ENCODE measurements at regions not wholly inside any gene's neighbourhood (a gene's known extent, or its start where the extent isn't known, plus 50 kb on each side); places are given as distances from the start of the nearest gene placed in this dataset.

- DNase-seq (ENCODE audit: low spot score), result peak; percentile 22
Measured at GRCh38 chrX:8971116-8971515, 62.8 kb downstream of the FAM9B start.

- no peak for DNase-seq (ENCODE audit: low spot score)
Measured at GRCh38 chrX:8969378-8969777, 64.5 kb downstream of the FAM9B start.

GRCh38 chrX:8967461-8967860 is 66.5 kb downstream of the FAM9B start:
- no peak for DNase-seq (ENCODE audit: low spot score)

GRCh38 chrX:8960957-8961468 is 72.9 kb downstream of the FAM9B start:
- no peak for DNase-seq (ENCODE audit: low spot score)

GRCh38 chrX:8955511-8955910 is 78.4 kb downstream of the FAM9B start:
- DNase-seq (ENCODE audit: low spot score), result no peak

- no peak for DNase-seq (ENCODE audit: low spot score)
Measured at GRCh38 chrX:8946563-8946962, 87.4 kb downstream of the FAM9B start.

- peak; percentile 0 for DNase-seq (ENCODE audit: low spot score)
Measured at GRCh38 chrX:8939322-8939721, 94.6 kb downstream of the FAM9B start.

GRCh38 chrX:8927701-8928100 is 106.2 kb downstream of the FAM9B start:
- DNase-seq (ENCODE audit: low spot score), result no peak

GRCh38 chrX:8927066-8927635 is 106.8 kb downstream of the FAM9B start:
- DNase-seq (ENCODE audit: low spot score), result no peak

GRCh38 chrX:8921615-8922014 is 112.3 kb downstream of the FAM9B start:
- DNase-seq (ENCODE audit: low spot score), result no peak

- DNase-seq (ENCODE audit: low spot score), result no peak
Measured at GRCh38 chrX:8919801-8920200, 114.1 kb downstream of the FAM9B start.

- DNase-seq (ENCODE audit: low spot score), result no peak
Measured at GRCh38 chrX:8916697-8917096, 115.5 kb upstream of the FAM9A start.

GRCh38 chrX:8914681-8915080 is 113.5 kb upstream of the FAM9A start:
- no peak for DNase-seq (ENCODE audit: low spot score)

- DNase-seq (ENCODE audit: low spot score), result no peak
Measured at GRCh38 chrX:8913655-8914409, 112.6 kb upstream of the FAM9A start.

- no peak for DNase-seq (ENCODE audit: low spot score)
Measured at GRCh38 chrX:8907688-8908087, 106.5 kb upstream of the FAM9A start.

GRCh38 chrX:8906299-8906938 is 105.2 kb upstream of the FAM9A start:
- DNase-seq (ENCODE audit: low spot score), result no peak

GRCh38 chrX:8897259-8897658 is 96.1 kb upstream of the FAM9A start:
- DNase-seq (ENCODE audit: low spot score), result no peak

- DNase-seq (ENCODE audit: low spot score), result no peak
Measured at GRCh38 chrX:8890794-8891193, 89.6 kb upstream of the FAM9A start.

- no peak for DNase-seq (ENCODE audit: low spot score)
Measured at GRCh38 chrX:8887004-8887403, 85.8 kb upstream of the FAM9A start.

GRCh38 chrX:8879750-8880149 is 78.6 kb upstream of the FAM9A start:
- peak; percentile 1 for DNase-seq (ENCODE audit: low spot score)

- no peak for DNase-seq (ENCODE audit: low spot score)
Measured at GRCh38 chrX:8873956-8874355, 72.8 kb upstream of the FAM9A start.

- DNase-seq (ENCODE audit: low spot score), result no peak
Measured at GRCh38 chrX:8873102-8873501, 71.9 kb upstream of the FAM9A start.

GRCh38 chrX:8870411-8870810 is 69.2 kb upstream of the FAM9A start:
- DNase-seq (ENCODE audit: low spot score), result no peak

Data from LoVo (cell line).